ENCODE measurements at regions not wholly inside any gene's neighbourhood (a gene's known extent, or its start where the extent isn't known, plus 50 kb on each side); places are given as distances from the start of the nearest gene placed in this dataset.

GRCh38 chr10:78969719-78970118, 99.0 kb upstream of the ZMIZ1 start:
- TF ChIP-seq CTCF (IDR thresholded peaks at IDR 0.05): no peak
- no peak for TF ChIP-seq POLR2A (IDR thresholded peaks at IDR 0.05)

Measured in thyroid gland (tissue), 4 donors.